HG02610 (cell line): ENCODE measurements at regions not wholly inside any gene's neighbourhood (a gene's known extent, or its start where the extent isn't known, plus 50 kb on each side); places are given as distances from the start of the nearest gene placed in this dataset.
"Not testable (repeated sequence)": the region's sequence is repeated elsewhere in the genome, so short reads cannot be mapped to it uniquely, and the experiment has no call there.

Source experiments
- ATAC-seq: cut with Tn5 transposase; IDR thresholded peaks from one replicate; pipeline ENCODE4 v1.9.1; 2021; ENCODE audit warnings: mild to moderate bottlenecking, moderate library complexity; ENCODE audit not compliant: unreplicated experiment

GRCh38 chr18:38167623-38168022 is 602.0 kb upstream of the CELF4 start:
- ATAC-seq: no peak

GRCh38 chr18:38153116-38153515 is 587.5 kb upstream of the CELF4 start:
- not testable (repeated sequence) for ATAC-seq

- no peak for ATAC-seq
Measured at GRCh38 chr18:38116716-38117115, 551.1 kb upstream of the CELF4 start.

GRCh38 chr18:38115201-38115600 is 549.6 kb upstream of the CELF4 start:
- no peak for ATAC-seq

GRCh38 chr18:38087538-38087937 is 521.9 kb upstream of the CELF4 start:
- no peak for ATAC-seq

- ATAC-seq: no peak
Measured at GRCh38 chr18:38081516-38081915, 515.9 kb upstream of the CELF4 start.

GRCh38 chr18:38077229-38077628 is 511.6 kb upstream of the CELF4 start:
- no peak for ATAC-seq

- ATAC-seq: no peak
Measured at GRCh38 chr18:38076346-38077070, 510.9 kb upstream of the CELF4 start.

GRCh38 chr18:38074298-38074876 is 508.8 kb upstream of the CELF4 start:
- ATAC-seq: no peak

- ATAC-seq: no peak
Measured at GRCh38 chr18:38067821-38068220, 502.2 kb upstream of the CELF4 start.

GRCh38 chr18:38067086-38067485 is 501.5 kb upstream of the CELF4 start:
- ATAC-seq: no peak

GRCh38 chr18:38052879-38053590 is 487.4 kb upstream of the CELF4 start:
- no peak for ATAC-seq

- no peak for ATAC-seq
Measured at GRCh38 chr18:38047820-38048219, 482.2 kb upstream of the CELF4 start.

GRCh38 chr18:38046651-38047050 is 481.1 kb upstream of the CELF4 start:
- no peak for ATAC-seq

- ATAC-seq: no peak
Measured at GRCh38 chr18:38045845-38046244, 480.2 kb upstream of the CELF4 start.

- ATAC-seq: no peak
Measured at GRCh38 chr18:38042211-38042890, 476.8 kb upstream of the CELF4 start.

GRCh38 chr18:38038242-38038641 is 472.6 kb upstream of the CELF4 start:
- ATAC-seq: no peak

GRCh38 chr18:38035193-38035592 is 469.6 kb upstream of the CELF4 start:
- ATAC-seq: no peak

GRCh38 chr18:38033282-38033681 is 467.7 kb upstream of the CELF4 start:
- ATAC-seq: no peak

- no peak for ATAC-seq
Measured at GRCh38 chr18:38032516-38032915, 466.9 kb upstream of the CELF4 start.

- ATAC-seq: no peak
Measured at GRCh38 chr18:38028946-38029345, 463.3 kb upstream of the CELF4 start.
